ENCODE measurements at regions not wholly inside any gene's neighbourhood (a gene's known extent, or its start where the extent isn't known, plus 50 kb on each side); places are given as distances from the start of the nearest gene placed in this dataset.

DNA sequence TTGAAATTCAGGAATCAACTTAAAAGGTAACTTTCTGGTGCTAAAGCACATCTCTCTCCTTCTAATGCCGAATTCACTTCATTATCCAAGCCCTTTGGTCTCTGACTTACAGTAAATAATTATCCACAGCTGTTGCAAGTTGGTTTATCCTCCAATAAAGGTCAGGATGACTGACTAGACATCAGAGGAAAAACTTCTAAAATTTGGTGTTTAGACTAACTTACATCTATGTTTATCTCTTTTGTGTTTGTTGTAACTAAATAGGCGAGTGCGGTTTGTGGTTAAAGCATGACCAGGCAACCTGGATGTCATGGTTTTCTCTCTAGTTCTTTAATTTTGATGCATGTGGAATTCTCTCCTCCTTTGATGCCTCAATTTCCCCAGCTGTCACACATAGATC is 237.4 kb upstream of the LRTM1 start:
- ATAC-seq (no peak), DNase-seq (no peak)
- Histone ChIP-seq H3K36me3 (replicated peaks in 1 of 2; ENCODE audit: insufficient read depth in 1 of 2, low read depth in 2 of 2) (no peaks in the 10 kb centered on the region), H3K27me3 (no peaks in the 10 kb centered on the region), H3K4me3 (no peak overlapping the region), H3K9me3 (no peaks in the 10 kb centered on the region), H3K27ac (no peak overlapping the region), H3K4me1 (no peaks in the 10 kb centered on the region)
- intact Hi-C loops (cut with DNase I), result no loop called here
- TF ChIP-seq, protein P1, sequence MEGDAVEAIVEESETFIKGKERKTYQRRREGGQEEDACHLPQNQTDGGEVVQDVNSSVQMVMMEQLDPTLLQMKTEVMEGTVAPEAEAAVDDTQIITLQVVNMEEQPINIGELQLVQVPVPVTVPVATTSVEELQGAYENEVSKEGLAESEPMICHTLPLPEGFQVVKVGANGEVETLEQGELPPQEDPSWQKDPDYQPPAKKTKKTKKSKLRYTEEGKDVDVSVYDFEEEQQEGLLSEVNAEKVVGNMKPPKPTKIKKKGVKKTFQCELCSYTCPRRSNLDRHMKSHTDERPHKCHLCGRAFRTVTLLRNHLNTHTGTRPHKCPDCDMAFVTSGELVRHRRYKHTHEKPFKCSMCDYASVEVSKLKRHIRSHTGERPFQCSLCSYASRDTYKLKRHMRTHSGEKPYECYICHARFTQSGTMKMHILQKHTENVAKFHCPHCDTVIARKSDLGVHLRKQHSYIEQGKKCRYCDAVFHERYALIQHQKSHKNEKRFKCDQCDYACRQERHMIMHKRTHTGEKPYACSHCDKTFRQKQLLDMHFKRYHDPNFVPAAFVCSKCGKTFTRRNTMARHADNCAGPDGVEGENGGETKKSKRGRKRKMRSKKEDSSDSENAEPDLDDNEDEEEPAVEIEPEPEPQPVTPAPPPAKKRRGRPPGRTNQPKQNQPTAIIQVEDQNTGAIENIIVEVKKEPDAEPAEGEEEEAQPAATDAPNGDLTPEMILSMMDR (IDR thresholded peaks at IDR 0.05), result no peak
- TF ChIP-seq POLR2A (IDR thresholded peaks at IDR 0.05), result no peak
- WGBS, 2 donors, result 79 to 94% methylated on average over 3 of the region's 3 CpGs

DNA sequence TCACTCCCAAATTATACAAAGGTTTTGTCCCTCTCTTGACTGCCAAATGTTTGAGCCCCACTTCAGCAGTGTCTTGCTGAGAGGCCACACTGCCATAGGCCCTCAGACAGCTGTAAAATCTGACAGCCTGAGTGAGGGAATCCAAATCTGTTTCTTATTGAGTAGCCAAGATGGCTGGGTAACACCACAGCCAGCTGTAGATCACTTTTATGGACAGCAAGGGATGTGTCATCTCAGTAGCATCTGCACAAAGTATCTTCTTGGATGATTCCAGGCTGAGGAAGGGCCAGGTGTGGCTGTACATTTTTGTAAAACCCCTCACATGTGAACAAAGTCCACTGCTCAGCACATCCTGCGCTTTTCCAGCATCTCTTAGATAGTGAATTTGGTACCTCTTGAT is 237.0 kb upstream of the LRTM1 start:
- H3K27ac ChIP-seq, result no peak overlapping the region
- no peak for ATAC-seq
- H3K36me3 ChIP-seq (replicated peaks in 1 of 2; ENCODE audit: insufficient read depth in 1 of 2, low read depth in 2 of 2), result no peaks in the 10 kb centered on the region
- H3K4me3 ChIP-seq, result no peak overlapping the region
- no peaks in the 10 kb centered on the region for H3K4me1 ChIP-seq
- no peak for DNase-seq
- H3K27me3 ChIP-seq, result no peaks in the 10 kb centered on the region
- intact Hi-C loops (cut with DNase I), result no loop called here
- TF ChIP-seq POLR2A (IDR thresholded peaks at IDR 0.05), result no peak
- TF ChIP-seq, protein P1 (IDR thresholded peaks at IDR 0.05), result no peak
- H3K9me3 ChIP-seq, result no peaks in the 10 kb centered on the region
- WGBS, 2 donors, result 88 to 93% methylated on average over 1 of the region's 1 CpG

DNA sequence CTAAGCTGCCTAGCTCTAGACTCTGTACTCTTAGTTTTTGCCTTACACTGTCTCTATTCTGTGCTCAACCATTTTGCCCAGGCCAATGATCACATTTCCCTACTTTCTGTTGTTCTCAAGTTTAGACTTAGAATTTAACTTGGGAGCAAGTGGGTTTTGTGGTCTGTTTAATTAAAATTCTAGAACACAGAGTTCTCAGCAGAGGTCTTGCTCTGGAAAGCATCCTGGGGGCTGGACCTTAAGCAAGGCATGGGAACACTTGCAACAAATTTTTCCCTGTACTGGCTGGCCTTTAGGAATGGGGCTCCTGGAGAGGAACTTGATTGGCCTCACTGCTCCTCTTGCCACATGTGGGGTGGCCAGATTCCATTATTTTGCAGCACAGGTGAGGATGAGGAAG is 236.3 kb upstream of the LRTM1 start:
- no peaks in the 10 kb centered on the region for H3K9me3 ChIP-seq
- no peak overlapping the region for H3K27ac ChIP-seq
- ATAC-seq (no peak), DNase-seq (peak in 1 of 4 donors; percentile 8)
- H3K4me1 ChIP-seq, result no peaks in the 10 kb centered on the region
- intact Hi-C loops (cut with DNase I), result no loop called here
- no peak overlapping the region for H3K4me3 ChIP-seq
- no peak for TF ChIP-seq POLR2A (IDR thresholded peaks at IDR 0.05)
- TF ChIP-seq, protein P1 (IDR thresholded peaks at IDR 0.05), result no peak
- H3K27me3 ChIP-seq, result no peaks in the 10 kb centered on the region
- no peaks in the 10 kb centered on the region for H3K36me3 ChIP-seq (replicated peaks in 1 of 2; ENCODE audit: insufficient read depth in 1 of 2, low read depth in 2 of 2)

DNA sequence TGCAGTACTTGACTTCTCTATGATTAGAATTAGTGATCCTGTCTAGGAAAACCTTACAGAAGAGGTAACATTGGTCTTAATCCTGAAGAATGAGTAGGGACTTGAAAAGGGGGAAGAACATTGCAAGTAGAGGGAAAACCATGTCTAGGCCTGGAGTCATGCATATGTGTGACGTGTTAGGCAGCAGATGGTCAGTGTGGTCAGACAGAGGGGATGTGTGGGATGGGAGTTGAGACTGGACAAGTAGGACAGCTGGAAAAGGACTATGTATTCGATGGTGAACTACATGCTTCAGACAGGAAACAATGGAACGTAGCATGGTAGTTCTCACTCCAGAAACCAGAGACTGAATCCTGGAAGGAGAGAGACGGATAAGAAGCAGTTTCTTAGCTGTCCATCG is 235.6 kb upstream of the LRTM1 start:
- TF ChIP-seq POLR2A (IDR thresholded peaks at IDR 0.05), result no peak
- TF ChIP-seq, protein P1 (IDR thresholded peaks at IDR 0.05), result no peak
- Histone ChIP-seq H3K4me3 (no peak overlapping the region), H3K4me1 (no peaks in the 10 kb centered on the region), H3K36me3 (replicated peaks in 1 of 2; ENCODE audit: insufficient read depth in 1 of 2, low read depth in 2 of 2) (no peaks in the 10 kb centered on the region), H3K27ac (no peak overlapping the region), H3K27me3 (no peaks in the 10 kb centered on the region), H3K9me3 (no peaks in the 10 kb centered on the region)
- no peak for DNase-seq
- 77 to 84% methylated on average over 5 of the region's 5 CpGs for WGBS, 2 donors
- intact Hi-C loops (cut with DNase I), result no loop called here
- no peak for ATAC-seq

DNA sequence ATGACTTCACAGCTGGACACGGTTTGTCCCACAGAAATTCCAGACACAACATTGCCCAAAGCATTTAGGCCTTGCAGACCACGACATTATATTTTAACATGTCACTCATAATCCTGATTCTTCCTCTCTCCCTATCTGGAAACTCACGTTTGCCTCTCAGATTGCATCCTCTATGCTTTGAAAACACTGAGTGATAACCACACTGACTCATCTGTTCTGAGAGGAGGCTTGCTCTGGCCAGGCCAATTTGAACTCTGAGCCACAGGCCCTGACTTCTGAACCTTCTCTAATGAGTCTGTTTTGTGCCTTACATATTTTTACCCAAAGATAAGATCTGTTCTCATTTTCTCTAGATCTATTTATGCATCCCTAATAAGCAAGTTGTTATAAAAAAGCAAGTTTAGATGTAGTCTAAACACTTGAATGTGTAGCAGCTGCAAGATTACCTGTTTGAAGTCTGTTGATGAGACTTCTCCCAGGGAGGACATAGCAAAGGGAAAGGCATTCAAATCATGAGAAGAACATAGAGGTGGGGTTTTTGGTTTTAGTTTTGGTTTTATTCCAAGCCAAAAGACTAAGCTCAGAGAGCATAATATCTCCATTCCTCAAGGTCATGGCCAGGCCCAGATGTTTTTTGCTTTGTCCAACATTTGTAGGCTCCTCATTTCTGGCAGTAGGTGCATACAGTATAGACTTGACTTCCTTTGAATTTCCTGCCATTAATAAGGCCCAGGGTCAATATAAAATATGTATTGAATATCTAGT is 234.4 kb upstream of the LRTM1 start:
- Histone ChIP-seq H3K27ac (no peak overlapping the region), H3K27me3 (no peaks in the 10 kb centered on the region), H3K4me3 (no peak overlapping the region), H3K9me3 (no peaks in the 10 kb centered on the region), H3K4me1 (no peaks in the 10 kb centered on the region), H3K36me3 (replicated peaks in 1 of 2; ENCODE audit: insufficient read depth in 1 of 2, low read depth in 2 of 2) (no peaks in the 10 kb centered on the region)
- no peak for ATAC-seq
- intact Hi-C loops (cut with DNase I), result no loop called here
- TF ChIP-seq, protein P1 (IDR thresholded peaks at IDR 0.05), result no peak
- no peak for TF ChIP-seq POLR2A (IDR thresholded peaks at IDR 0.05)
- no peak for DNase-seq
- WGBS, 2 donors, result 51 to 63% methylated on average over 3 of the region's 3 CpGs

Measured in body of pancreas (tissue), 4 donors.